Stomach smooth muscle (tissue), 2 donors: ENCODE measurements at regions not wholly inside any gene's neighbourhood (a gene's known extent, or its start where the extent isn't known, plus 50 kb on each side); places are given as distances from the start of the nearest gene placed in this dataset.

Experiments
- H3K27ac ChIP-seq: one replicate; pipeline ENCODE4 v1.7.0; 2013; ENCODE audit warnings: mild to moderate bottlenecking, low read length, inconsistent platforms
- H3K27me3 ChIP-seq, 2 donors: one replicate each; pipeline ENCODE4 v1.7.0; 2013; ENCODE audit warnings: low read length in 2 of 2; ENCODE audit not compliant: insufficient read depth in 2 of 2, control insufficient read depth in 1 of 2
- H3K36me3 ChIP-seq, 2 donors: one replicate each; pipeline ENCODE4 v1.7.0; 2013; ENCODE audit warnings: low read length in 2 of 2; ENCODE audit not compliant: control insufficient read depth in 2 of 2, insufficient read depth in 2 of 2
- H3K4me1 ChIP-seq: one replicate; pipeline ENCODE4 v1.7.0; 2013; ENCODE audit warnings: low read length; ENCODE audit not compliant: control insufficient read depth, insufficient read depth
- H3K4me3 ChIP-seq, 2 donors: one replicate each; pipeline ENCODE4 v1.7.0; 2013; ENCODE audit warnings: low read length in 2 of 2
- H3K9ac ChIP-seq, 2 donors: one replicate each; pipeline ENCODE4 v1.7.0; 2013; ENCODE audit warnings: low read length in 2 of 2, mild to moderate bottlenecking in 1 of 2
- H3K9me3 ChIP-seq, 2 donors: one replicate each; pipeline ENCODE4 v1.7.0; 2013; ENCODE audit warnings: low read length in 2 of 2; ENCODE audit not compliant: control insufficient read depth in 2 of 2
- donor health status: healthy.
- donor health status: Pancreatic carcinoma.

DNA sequence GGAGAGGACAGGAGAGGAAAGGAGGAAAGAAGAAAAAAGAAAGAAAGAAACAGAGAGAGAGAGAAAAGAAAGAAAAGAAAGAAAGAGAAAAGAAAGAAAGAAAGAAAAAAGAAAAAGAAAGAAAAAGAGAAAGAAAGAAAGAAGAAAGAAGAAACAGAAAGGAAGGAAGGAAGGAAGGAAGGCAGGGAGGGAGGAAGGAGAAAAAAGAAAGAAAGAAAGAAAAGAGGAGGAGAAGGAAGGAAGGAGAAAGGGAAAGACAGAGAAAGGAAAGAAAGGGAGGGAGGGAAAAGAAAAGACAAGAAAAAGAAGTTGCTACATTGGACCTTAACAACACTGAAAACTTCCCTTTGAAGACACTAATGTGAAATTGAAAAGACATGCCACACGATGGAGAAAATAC is 56.6 kb upstream of the CCL2 start:
- Histone ChIP-seq H3K9me3 (peaks cover 2 to 4% of the 10 kb centered on the region in 2 donors), H3K9ac (no peak overlapping the region), H3K4me3 (no peak overlapping the region), H3K36me3 (no peaks in the 10 kb centered on the region), H3K4me1 (peaks cover 4% of the 10 kb centered on the region), H3K27ac (no peak overlapping the region), H3K27me3 (peaks cover 0 to 5% of the 10 kb centered on the region in 2 donors)

DNA sequence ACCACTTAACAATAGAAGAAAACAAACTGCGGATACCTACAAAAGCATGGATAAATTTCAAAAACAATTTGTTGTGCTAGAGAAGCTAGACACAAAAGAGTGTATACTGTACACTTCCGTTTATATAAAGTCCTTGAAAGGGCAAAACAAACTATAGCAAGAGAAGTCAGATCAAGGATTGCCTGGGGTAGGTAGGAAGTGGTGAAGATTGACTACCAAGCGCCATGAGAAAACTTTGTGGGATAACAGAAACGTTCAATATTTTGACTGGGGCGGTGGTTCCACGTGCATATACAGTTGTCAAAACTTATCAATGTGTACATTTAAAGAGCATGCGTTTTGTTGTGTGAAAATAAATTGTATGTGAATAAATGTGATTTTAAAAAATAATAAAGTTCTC is 55.6 kb upstream of the CCL2 start:
- Histone ChIP-seq H3K9ac (no peak overlapping the region), H3K9me3 (peaks cover 2 to 4% of the 10 kb centered on the region in 2 donors), H3K4me3 (no peak overlapping the region), H3K4me1 (peaks cover 4% of the 10 kb centered on the region), H3K27me3 (peaks cover 0 to 5% of the 10 kb centered on the region in 2 donors), H3K27ac (no peak overlapping the region), H3K36me3 (no peaks in the 10 kb centered on the region)

DNA sequence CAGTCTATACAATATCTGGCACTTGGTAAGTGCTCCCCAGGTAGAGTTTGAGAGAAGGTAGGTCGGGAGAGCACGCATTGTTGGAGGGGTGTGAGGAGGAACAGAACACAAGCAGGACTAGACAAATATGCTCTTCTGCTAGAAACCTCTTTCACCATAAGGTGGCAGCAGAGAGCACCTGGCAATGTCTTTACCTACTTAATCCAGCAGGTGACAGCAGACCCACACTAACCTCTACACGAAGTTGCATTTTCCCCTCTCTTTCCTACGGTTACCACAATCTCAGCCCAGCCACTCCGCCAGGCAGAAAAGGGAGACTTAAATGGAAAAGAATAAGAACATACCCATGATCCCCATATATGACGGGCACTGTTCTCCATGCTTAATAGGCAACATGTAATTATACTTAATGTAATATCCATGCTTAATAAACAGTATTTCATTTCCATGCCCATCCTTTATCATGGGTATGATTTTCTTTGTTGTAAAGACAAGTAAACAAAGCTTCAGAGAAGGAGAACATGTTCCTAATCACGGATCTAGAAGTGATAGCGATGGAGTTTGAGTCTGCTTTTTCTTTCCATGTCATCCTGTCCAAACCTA is 55.1 kb upstream of the CCL2 start:
- H3K27me3 ChIP-seq, result peaks cover 0 to 5% of the 10 kb centered on the region in 2 donors
- no peak overlapping the region for H3K4me3 ChIP-seq
- no peak overlapping the region for H3K27ac ChIP-seq
- peaks cover 4% of the 10 kb centered on the region for H3K4me1 ChIP-seq
- H3K9ac ChIP-seq, result no peak overlapping the region
- H3K36me3 ChIP-seq, result no peaks in the 10 kb centered on the region
- peaks cover 2 to 4% of the 10 kb centered on the region in 2 donors for H3K9me3 ChIP-seq

DNA sequence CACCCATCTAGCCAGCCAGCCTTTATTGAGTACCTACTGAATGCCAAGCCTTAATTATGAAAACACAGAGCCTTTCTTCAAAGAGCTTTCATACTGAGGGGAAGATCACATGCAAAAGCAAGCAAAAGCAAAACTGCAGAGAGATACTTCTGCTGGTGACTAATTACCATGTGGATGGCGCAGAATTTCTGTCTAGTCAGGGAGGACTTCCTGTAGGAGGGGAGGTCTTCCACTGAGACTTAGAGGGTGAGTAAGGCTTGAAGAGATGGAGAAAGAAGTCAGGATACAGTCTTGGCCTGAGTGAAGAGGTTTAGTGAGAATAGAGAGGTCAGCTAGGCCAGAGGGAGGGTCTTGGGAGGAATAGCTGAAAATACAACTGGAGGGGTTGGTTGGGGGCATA is 53.9 kb upstream of the CCL2 start:
- Histone ChIP-seq H3K27me3 (peaks cover 0 to 2% of the 10 kb centered on the region in 2 donors), H3K4me1 (peaks cover 4% of the 10 kb centered on the region), H3K9me3 (peaks cover 2 to 4% of the 10 kb centered on the region in 2 donors), H3K27ac (no peak overlapping the region), H3K4me3 (no peak overlapping the region), H3K9ac (no peak overlapping the region), H3K36me3 (no peaks in the 10 kb centered on the region)

DNA sequence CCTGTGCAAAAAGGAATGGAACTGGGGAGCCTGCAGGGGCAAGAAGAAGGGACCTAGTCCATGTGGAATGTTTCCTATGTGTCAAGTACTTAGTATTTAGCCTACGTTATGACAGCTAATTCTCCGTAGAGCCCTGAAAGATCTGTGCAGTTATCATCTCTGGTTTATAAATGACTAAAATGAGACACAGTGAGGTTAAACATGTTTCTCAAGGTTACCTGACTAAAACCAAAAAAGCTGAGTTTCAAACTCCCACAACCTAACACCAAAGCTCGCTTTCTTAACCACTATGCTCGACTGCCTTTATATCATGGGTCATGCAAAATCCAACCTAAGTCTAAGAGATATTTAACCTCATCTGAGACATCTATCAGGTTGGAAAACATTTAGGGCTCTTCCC is 53.3 kb upstream of the CCL2 start:
- no peaks in the 10 kb centered on the region for H3K36me3 ChIP-seq
- peaks cover 2 to 4% of the 10 kb centered on the region in 2 donors for H3K9me3 ChIP-seq

DNA sequence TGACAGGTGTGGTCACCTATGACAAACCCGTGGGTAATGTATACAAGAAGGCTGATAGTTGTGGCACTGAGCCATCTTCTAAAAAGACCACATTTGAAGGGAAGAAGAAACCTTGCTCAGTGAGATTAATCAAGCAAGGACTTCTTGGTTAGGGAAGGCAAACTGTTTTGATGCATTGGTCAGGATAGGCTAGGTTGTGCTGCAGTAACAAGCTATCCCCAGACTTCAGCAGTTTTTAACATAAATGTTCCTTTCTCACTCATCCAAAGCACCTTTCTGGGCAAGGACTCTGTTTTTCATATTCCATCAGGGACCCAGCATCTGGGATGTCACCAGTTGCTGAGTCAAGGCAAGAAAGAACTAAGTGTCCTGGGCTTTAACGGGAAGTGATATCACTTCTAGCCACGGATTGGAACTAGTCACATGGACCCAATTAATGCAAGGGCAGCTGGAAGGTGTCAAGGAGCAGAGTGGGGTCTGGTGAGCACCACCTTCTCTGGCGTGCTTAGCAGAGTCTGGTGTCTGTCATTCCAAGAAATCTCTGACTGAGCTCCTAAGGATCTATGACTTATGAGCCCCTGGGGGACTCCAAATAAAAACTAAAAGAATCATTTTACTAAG is 52.0 kb upstream of the CCL2 start:
- Histone ChIP-seq H3K9me3 (peaks cover 0 to 4% of the 10 kb centered on the region in 2 donors), H3K36me3 (no peaks in the 10 kb centered on the region), H3K27ac (no peak overlapping the region), H3K27me3 (no peaks in the 10 kb centered on the region), H3K9ac (no peak overlapping the region), H3K4me3 (no peak overlapping the region), H3K4me1 (peaks cover 7% of the 10 kb centered on the region)

More for the DNA sequence above, 53.3 kb upstream of the CCL2 start:
- Histone ChIP-seq H3K27me3 (no peaks in the 10 kb centered on the region), H3K27ac (no peak overlapping the region), H3K4me1 (peaks cover 7% of the 10 kb centered on the region), H3K4me3 (no peak overlapping the region), H3K9ac (no peak overlapping the region)

DNA sequence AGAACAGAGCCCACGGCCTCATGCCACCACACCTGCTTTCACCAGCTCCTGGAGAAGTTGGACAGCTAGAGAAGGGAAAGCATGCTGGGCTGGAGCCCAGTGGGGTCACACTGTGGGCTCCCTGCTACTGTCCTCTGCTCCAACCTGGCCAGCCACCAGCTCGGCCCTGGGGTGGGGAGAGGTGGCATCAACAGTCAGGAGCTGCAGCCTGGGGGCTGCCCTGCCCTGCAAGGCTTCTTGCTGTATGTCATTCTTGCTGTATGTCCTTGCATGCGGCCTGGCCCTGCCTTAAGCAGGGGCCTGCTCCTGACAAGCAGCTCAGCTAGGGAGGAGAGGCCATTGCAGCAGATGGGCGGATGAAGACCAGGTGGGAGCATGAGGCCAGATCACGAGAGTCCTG is 50.7 kb upstream of the CCL2 start:
- H3K27me3 ChIP-seq, result no peaks in the 10 kb centered on the region
- H3K9ac ChIP-seq, result no peak overlapping the region
- no peak overlapping the region for H3K4me3 ChIP-seq
- peaks cover 7% of the 10 kb centered on the region for H3K4me1 ChIP-seq
- H3K27ac ChIP-seq, result no peak overlapping the region
- peaks cover 0 to 4% of the 10 kb centered on the region in 2 donors for H3K9me3 ChIP-seq
- no peaks in the 10 kb centered on the region for H3K36me3 ChIP-seq
